ENCODE measurements at regions not wholly inside any gene's neighbourhood (a gene's known extent, or its start where the extent isn't known, plus 50 kb on each side); places are given as distances from the start of the nearest gene placed in this dataset.
"Not testable (repeated sequence)": the region's sequence is repeated elsewhere in the genome, so short reads cannot be mapped to it uniquely, and the experiment has no call there.

- DNase-seq (ENCODE audit: low spot score), result no peak
Measured at GRCh38 chr12:23084236-23084995, 459.4 kb downstream of the ETNK1 start.

GRCh38 chr12:23088594-23088993 lies 463.6 kb downstream of the ETNK1 start:
- DNase-seq (ENCODE audit: low spot score), result no peak

- DNase-seq (ENCODE audit: low spot score), result no peak
Measured at GRCh38 chr12:23093488-23093887, 468.5 kb downstream of the ETNK1 start.

- DNase-seq (ENCODE audit: low spot score), result no peak
Measured at GRCh38 chr12:23096321-23096720, 471.4 kb downstream of the ETNK1 start.

DNA sequence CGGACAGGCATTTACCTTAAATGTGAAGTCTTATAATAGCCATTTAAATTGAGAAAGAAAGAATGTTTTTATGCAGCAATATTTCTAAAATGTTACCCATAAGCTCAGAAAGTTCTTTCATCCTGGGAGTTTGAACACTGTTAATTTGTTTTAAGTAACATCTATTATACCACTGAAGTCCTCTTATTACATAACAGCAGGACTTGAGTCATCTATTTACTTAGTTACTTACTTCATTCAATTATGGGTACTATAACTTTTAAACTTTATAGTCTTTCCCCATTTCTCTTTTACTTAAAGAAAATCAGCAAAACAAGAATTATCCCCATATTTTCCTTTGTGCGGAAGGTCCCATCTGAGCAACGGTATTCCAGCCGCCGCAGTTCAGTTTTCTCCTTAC lies 473.1 kb downstream of the ETNK1 start:
- DNase-seq (ENCODE audit: low spot score), result no peak

GRCh38 chr12:23098517-23098916 lies 473.5 kb downstream of the ETNK1 start:
- DNase-seq (ENCODE audit: low spot score), result no peak

- DNase-seq (ENCODE audit: low spot score), result no peak
Measured at GRCh38 chr12:23099104-23099503, 474.1 kb downstream of the ETNK1 start.

DNA sequence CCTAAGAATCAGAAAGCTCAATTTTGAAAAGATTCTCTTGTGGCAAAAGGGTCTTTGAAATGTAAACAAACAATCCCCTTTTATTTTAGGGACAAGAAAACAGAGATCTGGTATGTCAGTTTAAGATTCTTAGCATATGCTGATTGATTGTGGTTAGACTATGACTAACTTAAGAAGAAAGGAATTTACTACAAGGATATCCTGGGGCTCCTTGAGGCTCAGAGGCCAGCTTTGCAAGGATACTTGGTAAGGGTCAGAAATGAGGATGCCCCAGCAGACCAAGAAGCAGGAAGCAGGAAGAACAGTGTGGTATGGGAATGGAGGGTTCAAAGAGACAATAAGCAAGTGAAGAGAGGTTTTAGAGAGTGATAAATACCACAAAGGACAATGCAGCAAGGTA lies 474.6 kb downstream of the ETNK1 start:
- DNase-seq (ENCODE audit: low spot score), result no peak

- DNase-seq (ENCODE audit: low spot score), result no peak
Measured at GRCh38 chr12:23108957-23109356, 484.0 kb downstream of the ETNK1 start.

- DNase-seq (ENCODE audit: low spot score), result no peak
Measured at GRCh38 chr12:23113781-23114180, 488.8 kb downstream of the ETNK1 start.

DNA sequence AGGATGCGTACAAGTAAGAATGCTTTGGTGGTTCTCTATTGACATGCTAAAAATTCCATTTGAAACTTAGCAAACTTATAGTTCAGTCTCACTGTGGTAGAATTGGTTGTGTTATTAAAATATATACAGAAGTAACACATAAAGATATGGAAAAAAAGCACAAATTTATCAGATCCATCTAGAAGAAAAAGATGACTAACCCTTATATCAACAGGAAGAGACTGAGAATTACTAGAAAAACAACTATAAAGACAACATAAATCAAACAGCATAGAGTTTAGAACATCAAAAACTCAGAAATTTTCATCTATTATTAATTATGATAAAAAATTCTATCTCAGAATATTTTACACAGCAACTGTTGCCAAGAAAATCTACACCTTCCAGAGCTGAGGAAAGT lies 491.0 kb downstream of the ETNK1 start:
- no peak for DNase-seq (ENCODE audit: low spot score)

GRCh38 chr12:23126794-23127193 lies 501.8 kb downstream of the ETNK1 start:
- DNase-seq (ENCODE audit: low spot score), result no peak

- no peak for DNase-seq (ENCODE audit: low spot score)
Measured at GRCh38 chr12:23127701-23128100, 502.7 kb downstream of the ETNK1 start.

DNA sequence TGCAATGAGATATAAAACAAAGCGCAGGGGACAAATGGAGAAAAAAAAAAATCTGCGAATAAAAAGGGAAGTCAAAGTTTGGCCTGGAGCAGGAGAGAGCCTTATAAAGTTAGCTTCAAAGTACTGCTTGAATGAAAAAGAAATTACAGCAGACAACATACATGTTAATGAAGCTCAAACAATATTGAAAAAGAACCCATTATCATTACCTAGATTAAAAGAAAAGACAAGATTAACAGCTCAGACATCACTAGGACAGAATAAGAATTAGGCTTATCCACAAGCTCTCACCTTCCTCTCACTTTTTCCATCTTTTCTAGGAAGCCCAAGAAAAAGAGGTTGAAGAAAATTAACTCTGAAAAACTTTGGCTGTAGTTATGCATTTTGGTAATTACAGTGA lies 503.5 kb downstream of the ETNK1 start:
- no peak for DNase-seq (ENCODE audit: low spot score)

DNA sequence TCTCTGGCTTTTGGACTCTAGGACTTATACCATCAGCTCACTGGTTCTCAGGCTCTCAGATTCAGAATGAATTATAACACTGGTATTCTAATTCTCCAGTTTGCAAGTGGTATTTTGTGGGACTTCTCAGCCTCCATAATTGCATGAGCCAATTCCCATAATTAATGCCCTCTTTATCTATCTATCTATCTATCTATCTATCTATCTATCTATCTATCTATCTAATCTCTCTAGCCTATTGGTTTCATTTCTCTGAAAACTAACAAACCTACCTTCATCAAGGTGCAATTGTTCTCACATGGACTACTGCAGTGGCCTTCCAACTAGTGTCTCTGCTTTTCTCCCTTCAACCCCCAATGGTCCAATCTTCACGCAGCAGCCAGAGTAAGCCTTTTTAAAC lies 507.4 kb downstream of the ETNK1 start:
- no peak for DNase-seq (ENCODE audit: low spot score)

- no peak for DNase-seq (ENCODE audit: low spot score)
Measured at GRCh38 chr12:23133471-23133870, 508.5 kb downstream of the ETNK1 start.

DNA sequence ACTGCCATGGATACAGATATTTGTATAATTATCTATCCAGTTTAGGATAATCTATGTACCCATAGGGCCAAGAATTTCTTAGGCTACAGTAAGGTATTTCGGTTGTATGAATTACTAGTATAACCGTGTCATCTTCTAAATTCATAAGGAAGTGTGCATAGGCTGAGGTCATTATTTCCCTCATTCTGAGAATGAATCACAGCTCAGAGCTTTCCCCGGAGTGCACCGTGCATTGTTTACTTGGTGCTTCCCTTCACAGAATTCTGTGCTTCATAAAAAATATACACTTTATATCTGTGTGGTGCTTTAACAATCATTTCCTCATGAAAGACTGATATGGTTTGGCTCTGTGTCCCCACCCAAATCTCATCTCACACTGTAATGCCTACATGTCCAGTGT lies 514.1 kb downstream of the ETNK1 start:
- DNase-seq (ENCODE audit: low spot score), result no peak

DNA sequence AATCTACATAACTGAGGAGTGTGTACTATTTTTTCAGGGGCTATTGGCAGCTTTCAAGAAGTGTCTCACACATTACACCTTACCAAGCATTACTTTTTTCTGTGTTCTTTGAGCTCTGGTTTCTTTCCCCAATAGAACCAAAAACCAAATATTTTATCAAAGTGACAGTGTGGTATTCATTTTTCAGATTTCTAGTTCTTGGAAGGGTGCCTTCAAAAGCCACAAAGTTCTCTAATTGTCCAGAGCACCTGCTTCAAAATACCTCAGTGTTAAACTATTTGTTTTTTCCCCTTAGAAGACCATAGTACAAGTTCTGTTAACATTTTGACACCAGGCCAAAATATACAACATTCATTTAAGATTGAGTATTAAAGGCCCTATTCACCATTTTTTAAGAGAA lies 515.7 kb downstream of the ETNK1 start:
- no peak for DNase-seq (ENCODE audit: low spot score)

DNA sequence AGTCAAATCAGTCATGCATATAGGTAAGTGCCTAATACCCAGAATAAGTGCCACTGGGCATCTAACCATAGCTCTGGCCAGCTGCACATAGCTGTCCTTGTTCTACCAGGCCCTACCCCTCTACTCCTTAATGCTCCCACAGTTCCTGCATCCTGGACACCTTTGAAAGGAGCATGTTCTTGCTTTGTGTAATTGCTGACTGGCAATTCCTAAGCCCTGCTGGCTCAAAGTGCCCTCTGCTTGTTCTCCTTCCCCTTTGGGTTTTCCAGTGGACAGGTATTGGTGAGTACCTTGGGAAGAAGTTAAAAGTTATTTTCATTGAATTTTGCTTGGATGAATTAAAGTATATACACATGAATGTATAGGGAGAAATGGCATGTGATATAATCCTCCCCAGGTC lies 516.4 kb downstream of the ETNK1 start:
- DNase-seq (ENCODE audit: low spot score), result no peak

GRCh38 chr12:23146070-23146469 lies 521.1 kb downstream of the ETNK1 start:
- DNase-seq (ENCODE audit: low spot score), result not testable (repeated sequence)

- no peak for DNase-seq (ENCODE audit: low spot score)
Measured at GRCh38 chr12:23168459-23168858, 543.5 kb downstream of the ETNK1 start.

DNA sequence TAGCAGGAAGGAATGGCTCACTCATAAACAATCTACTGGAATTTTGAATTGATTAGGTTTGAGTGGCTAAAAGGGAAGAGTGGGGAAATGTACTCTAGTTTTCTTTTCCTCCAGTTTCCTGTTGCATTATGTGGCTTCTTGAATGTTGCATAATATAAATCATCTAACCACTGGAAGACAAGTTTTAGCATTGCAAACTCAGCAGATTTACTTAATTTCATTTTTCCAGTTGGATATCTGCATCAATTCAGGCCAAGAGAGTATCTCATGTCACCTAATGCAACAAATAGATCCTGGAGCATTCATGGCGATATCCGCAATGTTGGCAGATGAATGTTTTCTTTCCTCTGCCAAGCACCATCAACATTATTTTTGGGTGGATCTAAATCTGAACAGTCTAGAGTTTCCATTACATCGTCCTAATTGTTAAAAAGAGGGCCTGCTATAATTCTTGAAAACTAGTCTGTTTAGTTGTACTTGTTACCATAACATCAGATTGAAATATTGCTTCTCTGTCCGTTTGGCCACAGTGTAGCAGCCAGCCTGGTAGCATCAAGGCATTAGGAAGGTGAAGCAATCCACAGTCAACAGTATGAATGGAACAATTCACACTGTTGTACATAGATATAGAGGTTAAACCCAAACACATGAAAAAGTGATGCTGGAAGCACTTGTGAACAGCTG lies 544.2 kb downstream of the ETNK1 start:
- no peak for DNase-seq (ENCODE audit: low spot score)

DNA sequence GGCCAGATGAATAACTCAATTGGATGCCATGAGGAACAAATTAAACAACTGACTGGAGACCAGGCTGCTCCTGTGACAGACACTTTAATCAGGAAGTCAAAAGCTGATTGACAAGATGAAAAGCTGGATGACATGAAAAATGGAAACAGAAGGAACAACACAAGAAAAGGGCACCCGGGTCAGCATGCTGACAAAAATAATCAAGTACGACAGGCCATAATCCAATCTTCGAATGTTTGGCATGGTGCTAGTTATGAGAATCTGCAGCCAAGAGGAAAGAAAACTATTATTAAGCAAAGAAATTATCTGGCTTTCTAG lies 544.7 kb downstream of the ETNK1 start:
- no peak for DNase-seq (ENCODE audit: low spot score)

DNA sequence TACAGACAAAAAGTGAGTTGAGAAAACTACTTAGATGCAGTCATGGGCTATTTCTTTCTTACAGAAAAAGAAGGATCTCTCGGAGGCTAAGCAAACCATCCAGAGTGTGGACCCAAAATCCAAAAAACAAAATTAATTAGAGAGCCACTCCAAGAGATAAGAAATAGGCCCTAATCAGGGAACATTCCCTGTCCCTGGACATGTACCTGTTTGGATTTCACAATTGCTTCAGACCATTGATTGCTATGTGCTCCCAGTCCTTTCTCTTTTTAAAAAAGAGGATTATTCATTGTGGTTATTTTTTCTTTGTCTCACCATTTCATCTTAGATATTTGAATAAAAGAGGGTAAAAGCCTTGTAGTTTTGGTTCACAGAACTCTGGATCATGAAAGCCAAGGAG lies 549.9 kb downstream of the ETNK1 start:
- DNase-seq (ENCODE audit: low spot score), result no peak

Data from HuH-7.5 (cell line).